Cerebellar nuclear complex (tissue), 1 donor: ENCODE measurements at regions not wholly inside any gene's neighbourhood (a gene's known extent, or its start where the extent isn't known, plus 50 kb on each side); places are given as distances from the start of the nearest gene placed in this dataset.

ENCODE experiments used
- DNase-seq, 2 experiments: peaks; one replicate each; lab custom pipeline; 2025; lab: John Stamatoyannopoulos, UW

DNA sequence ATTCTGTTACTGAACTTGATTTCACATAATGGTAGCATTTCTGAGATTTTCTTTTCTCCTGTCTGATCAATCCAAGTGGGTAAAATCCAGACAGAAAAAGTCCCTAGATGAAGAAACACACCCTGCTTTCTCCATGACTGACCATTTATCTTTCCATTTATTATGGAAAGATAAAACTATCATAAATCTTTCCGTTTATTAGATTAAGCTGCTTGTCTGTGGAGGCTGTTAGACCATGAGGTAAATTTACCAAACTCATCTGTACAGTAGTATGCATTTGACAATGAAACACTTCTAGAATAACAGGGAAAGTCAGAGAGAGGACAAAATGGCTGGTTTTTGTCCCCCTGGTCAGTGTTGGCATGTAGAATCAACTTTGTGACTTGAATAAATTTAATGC lies 491.2 kb upstream of the SEMA6A start:
- DNase-seq = no peak

GRCh38 chr5:117065161-117065560 lies 490.5 kb upstream of the SEMA6A start:
- no peak for DNase-seq

GRCh38 chr5:117060099-117060498 lies 485.5 kb upstream of the SEMA6A start:
- DNase-seq = no peak

DNA sequence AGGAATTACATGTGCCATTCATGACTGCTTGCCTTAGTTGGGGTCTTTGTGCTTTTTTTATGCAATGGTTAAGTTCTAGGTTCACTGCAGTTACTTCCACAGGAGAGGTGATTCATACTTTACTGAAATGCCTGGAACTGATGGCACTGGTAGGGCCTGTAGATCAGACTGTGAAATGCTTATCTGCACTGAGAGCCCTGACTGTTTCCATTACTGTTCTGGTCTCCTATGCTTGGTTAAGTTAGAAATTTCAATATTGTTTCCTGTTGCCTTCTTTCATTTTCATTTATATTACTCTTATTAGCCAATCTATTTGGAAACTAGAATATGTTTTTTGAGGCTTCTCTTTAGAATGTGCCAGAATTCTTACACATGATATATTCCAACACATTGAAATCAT lies 484.1 kb upstream of the SEMA6A start:
- no peak for DNase-seq

- no peak for DNase-seq
Observed at GRCh38 chr5:117055517-117055916, 480.9 kb upstream of the SEMA6A start.

- DNase-seq = peak in 1 of 2 experiments; percentile 80
Observed at GRCh38 chr5:117054911-117055310, 480.3 kb upstream of the SEMA6A start.

DNA sequence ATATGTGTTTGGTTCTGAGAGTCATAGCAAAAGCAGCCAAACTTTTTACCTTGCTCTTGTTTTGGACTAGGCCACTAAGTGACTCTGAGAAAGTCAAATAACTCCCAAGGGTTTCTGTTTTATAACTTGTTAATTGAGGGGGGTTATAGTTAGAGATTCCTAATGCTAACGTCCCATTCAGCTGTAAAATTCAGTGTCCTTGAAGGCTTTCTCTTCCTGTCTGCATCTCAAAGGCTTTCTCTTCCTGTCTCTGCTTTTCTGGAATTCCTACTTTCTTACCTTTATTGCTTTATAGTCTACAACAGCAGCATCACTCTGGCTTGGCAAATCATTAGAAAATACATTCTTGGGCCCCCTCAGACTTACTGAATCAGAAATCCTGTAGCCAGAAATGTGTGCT lies 479.5 kb upstream of the SEMA6A start:
- DNase-seq = no peak

DNA sequence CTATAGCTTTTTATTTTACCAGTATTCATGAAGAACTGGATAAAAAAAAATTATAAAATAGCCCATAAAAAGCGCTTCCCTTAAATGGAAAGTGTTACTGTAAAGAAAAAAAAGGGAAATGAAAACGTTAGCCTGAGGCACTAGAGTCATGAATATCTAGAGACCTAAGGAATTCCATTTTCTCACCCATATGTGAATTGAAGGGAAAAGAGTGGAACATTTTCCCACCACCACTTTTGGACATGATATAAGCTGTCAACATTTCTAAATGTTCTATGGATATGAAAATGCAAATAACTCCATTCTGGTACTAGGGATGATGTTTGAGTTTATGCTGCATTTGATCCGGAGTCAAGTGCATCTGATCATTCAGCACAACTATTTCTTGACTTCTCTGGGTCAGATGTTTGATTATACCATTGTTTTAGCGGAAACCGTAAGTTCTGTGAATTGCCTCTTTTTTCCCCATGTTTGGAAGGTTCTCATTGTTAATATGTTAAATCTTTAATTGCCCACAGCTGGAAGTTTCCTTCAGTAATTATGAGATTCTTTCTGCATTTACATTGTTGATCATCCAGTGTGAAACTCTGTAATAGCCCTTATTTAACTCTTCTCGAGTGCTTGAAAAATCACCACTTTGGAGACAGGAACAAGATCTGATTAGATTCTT lies 467.4 kb upstream of the SEMA6A start:
- no peak for DNase-seq

GRCh38 chr5:117039035-117039434 lies 464.4 kb upstream of the SEMA6A start:
- no peak for DNase-seq

DNA sequence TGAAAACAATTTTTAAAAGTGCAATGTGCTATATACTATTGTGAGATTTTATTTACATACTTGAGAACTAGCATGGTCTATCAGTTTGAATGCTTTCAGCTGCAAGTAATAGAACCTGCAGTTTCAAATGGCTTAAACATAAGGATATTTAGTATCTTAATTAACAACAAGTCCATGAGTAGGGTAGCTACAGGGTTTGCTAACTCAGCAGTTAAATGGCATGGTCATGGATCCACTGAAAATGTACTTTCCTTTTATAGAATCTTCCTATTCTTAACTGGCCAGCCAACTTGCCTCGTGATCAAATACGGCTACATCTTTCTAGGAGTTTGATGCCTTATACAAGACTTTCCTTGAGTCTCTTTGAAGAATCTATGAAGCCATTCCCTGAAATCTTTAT lies 452.8 kb upstream of the SEMA6A start:
- no peak for DNase-seq

DNA sequence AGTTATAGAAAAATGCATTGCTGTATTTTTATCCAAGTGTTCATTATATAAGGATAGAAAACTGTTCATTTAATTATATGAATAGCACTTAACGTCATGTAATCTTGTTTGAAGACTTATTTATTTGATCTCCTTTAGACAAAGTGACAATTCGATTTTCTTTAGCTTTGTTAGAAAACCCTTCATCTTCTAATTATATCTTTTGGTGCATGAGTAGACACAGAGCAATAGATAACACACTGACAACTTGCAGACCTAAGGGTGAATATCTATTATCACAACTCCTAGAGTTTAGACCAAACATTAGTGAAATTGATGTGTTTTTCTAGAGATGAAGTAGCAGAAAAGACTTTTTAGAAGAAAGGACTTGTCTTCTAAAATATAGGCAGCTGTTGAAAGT lies 446.4 kb upstream of the SEMA6A start:
- DNase-seq = no peak

DNA sequence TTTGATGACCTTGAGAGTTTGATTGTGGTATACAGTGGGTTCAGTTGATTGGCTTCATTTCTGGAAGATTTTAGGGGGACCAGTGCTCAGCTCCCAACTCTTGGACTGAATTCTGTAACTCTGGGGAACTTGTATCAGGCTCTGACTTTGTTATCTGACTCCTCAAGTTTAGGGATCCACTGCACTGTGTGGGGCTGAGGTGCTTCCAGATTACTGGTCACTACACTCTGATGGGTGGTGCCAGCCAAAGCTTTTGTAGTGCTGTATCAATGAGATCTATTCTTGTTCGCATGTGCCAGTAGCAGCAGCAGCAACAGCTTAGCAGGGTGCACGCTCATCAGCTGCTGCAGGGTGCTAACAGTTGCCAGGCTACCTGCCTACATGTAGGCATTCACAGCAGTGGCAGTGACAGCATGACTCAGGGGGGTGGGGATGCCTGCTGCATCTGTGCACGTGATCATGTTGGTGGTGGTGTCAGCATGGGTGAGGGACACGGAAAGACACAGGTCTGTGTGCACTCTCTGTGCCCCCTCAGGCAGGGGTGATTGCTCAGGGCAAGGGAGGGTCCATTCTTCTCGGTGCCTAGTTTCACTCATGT lies 438.8 kb upstream of the SEMA6A start:
- DNase-seq = no peak

DNA sequence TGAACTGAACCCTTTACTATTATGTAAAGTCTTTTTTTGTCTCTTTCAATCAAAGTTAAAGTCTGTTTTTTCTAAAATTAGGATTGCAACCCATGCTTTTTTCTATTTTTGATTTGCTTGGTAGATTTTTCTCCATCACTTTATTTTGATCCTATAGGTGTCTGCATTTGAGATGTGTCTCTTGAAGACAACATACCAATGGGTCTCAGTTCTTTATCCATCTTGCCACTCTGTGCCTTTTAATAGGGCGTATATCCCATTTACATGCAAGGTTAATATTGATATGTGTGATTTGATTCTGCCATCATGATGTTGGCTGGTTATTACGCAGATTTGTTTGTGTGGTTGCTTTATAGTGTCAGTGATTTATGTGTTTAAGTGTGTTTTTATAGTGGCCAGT lies 436.0 kb upstream of the SEMA6A start:
- no peak for DNase-seq

DNA sequence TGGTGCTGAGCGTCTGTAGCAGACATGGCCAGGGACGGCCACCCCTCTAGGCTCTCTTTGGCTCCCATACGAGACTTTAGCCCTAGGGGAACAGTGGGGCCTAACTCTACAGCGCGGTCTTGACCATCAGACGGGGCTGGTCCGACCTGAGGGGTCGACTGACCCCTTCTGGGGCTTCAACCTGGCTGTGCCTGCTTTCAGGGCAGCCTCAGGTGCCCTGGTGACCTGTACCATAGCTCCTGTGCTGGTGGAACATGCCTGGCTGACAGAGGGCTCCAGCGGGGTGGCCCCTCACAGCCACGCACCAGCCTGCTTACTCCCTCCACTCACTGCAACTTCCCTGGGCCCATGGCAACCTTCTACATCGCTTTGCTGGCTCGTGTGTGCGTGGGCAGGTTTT lies 423.4 kb upstream of the SEMA6A start:
- no peak for DNase-seq

DNA sequence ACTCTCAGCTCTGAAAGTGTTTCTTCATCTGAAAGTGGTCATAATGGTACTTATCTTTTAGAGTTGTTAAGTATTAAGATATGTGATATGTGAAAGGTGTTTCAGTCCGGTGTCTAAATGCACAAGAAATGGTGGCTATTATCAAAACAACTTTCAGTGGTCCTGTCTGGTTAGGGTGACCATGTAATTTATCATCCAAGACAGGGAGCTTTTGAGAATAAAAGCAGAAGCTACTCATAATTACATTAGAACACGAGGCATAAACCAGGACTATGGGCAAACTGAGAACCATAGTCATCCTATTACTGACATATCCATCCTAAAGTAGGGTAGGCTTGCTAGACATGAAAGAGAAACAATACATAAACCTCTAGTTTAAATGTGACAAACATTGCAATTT lies 418.1 kb upstream of the SEMA6A start:
- no peak for DNase-seq

DNA sequence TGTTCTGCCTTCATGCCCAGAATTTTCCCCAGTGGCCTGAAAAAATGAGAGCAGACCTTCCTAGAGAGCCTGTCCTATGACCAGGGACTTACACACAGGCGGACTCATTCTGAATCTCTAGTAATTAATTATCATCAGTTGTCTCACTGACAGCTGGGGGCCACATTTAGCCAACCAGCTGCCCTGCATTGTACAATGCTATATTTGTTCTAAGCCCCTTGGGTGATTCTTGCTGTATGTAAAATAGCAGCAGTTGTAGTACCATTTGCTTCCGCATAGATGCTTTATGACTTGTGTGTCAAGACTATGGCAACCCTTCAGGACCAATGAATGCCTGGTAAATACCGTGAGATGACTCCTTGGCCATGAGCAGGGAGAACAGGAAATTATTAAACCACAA lies 415.4 kb upstream of the SEMA6A start:
- no peak for DNase-seq

- DNase-seq = no peak
Observed at GRCh38 chr5:116982035-116982434, 407.4 kb upstream of the SEMA6A start.

DNA sequence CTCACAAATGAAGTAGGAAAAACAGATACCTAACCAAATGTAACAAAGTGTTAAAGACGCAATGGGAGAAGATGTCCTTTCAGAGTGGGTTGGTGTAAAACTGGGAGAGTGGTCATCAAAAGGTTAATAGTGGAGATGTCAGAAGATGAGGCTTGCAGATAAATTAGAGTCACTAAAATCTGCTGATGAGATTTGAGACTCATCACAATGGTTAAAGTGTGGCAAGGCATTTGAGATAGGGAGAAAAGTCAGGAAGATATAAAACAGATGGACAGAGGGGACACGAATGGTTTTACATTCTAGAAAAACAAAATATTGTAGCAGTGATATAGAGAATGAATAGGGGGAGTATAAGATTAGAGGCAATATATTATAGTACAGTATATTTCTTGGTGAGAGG lies 406.0 kb upstream of the SEMA6A start:
- DNase-seq = no peak

GRCh38 chr5:116976767-116977166 lies 402.1 kb upstream of the SEMA6A start:
- DNase-seq = no peak

- no peak for DNase-seq
Observed at GRCh38 chr5:116971131-116971530, 396.5 kb upstream of the SEMA6A start.

GRCh38 chr5:116970318-116970717 lies 395.7 kb upstream of the SEMA6A start:
- DNase-seq = peak in 1 of 2 experiments; percentile 18

DNA sequence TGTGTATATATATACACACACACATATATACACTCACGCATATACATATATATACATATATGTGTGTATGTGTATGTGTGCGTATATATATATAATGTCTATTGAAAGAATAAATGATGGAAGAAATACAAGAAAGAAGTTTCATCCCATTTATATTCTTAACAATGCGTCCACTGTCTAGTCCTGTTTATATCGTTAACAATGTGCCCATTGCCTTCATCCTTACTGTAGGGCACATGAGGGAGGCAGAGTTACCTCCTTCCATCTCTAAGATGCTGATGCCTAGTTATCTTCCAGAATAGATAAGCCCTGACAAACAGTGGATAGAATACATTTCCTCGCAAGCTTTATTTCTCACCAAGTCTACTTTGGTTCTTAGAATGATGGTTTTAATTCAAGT lies 389.8 kb upstream of the SEMA6A start:
- no peak for DNase-seq

DNA sequence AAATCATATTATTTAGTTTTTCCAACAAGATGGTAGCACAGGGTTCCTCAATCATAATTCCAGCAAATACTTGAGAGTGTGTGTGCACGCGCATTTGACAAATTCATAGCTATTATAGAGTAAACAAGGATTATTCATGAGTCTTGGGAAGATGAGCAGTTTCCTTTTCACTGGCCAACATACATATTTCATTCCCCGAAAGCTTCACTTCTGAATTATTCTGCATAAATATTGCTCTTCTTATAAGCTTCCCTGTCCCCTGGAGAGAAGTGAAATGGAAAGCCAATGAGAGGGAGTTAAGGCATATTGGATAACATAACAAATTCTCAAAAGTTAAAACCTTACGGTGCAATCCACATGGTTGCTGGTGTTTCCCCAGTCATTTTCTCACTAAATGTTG lies 386.4 kb upstream of the SEMA6A start:
- DNase-seq = no peak

GRCh38 chr5:116959843-116960242 lies 385.2 kb upstream of the SEMA6A start:
- no peak for DNase-seq
